NT2/D1 (cell line): ENCODE measurements at regions not wholly inside any gene's neighbourhood (a gene's known extent, or its start where the extent isn't known, plus 50 kb on each side); places are given as distances from the start of the nearest gene placed in this dataset.

ENCODE experiments used
- DNase-seq: peaks from one replicate; pipeline ENCODE4 v3.0.0-alpha.2; 2011; ENCODE audit warnings: low read depth, low spot score
- H3K27me3 ChIP-seq: 2 replicates; pipeline ENCODE4 v1.6.0; 2011; ENCODE audit warnings: mild to moderate bottlenecking; ENCODE audit not compliant: insufficient read length, insufficient read depth
- H3K36me3 ChIP-seq: 2 replicates; pipeline ENCODE4 v1.6.1; 2011; ENCODE audit warnings: mild to moderate bottlenecking, low read length, mixed read lengths; ENCODE audit not compliant: insufficient read depth, insufficient read length
- H3K4me1 ChIP-seq: 2 replicates; pipeline ENCODE4 v1.5.1; 2011; ENCODE audit not compliant: insufficient read depth, insufficient read length
- H3K4me3 ChIP-seq: 2 replicates; pipeline ENCODE4 v1.5.1; 2011; ENCODE audit warnings: low read depth; ENCODE audit not compliant: insufficient read length
- H3K9ac ChIP-seq: 2 replicates; pipeline ENCODE4 v1.6.0; 2011; ENCODE audit warnings: low read depth; ENCODE audit not compliant: insufficient read length
- H3K9me3 ChIP-seq: 2 replicates; pipeline ENCODE4 v1.5.1; 2011; ENCODE audit warnings: mild to moderate bottlenecking, low read length; ENCODE audit not compliant: insufficient read depth
- SUZ12 ChIP-seq: IDR thresholded peaks from 2 replicates; pipeline ENCODE4 v1.6.1; 2011; ENCODE audit not compliant: insufficient read length, insufficient read depth; ENCODE audit errors: extremely low read depth
- YY1 ChIP-seq: IDR thresholded peaks from 2 replicates; pipeline ENCODE4 v1.6.1; 2011; ENCODE audit not compliant: insufficient read length, insufficient read depth
- ZNF274 ChIP-seq: IDR thresholded peaks from 2 replicates; pipeline ENCODE4 v1.6.1; 2011; ENCODE audit warnings: mild to moderate bottlenecking, low read depth, low read length

DNA sequence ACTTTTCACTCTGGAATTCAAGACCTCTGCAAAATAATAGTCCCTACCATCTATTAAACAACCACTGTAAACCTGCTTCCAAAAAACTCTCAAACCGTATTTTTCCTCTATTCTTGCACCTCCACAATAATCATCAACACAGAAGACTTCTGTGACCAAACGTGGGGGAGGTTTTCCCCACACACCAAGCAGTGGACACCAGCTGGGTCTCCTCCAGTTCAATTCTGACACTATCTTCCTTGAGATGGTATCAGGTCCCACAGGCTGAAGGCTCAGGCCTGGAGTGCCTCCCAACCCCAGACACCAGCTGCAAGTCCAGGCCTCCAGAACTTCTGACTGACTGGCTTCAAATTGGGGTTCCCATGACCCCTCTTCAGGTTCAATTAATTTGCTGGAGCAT, 89.6 kb upstream of the RAP2B start:
- no peak for DNase-seq
- H3K4me3 ChIP-seq = no peak overlapping the region
- TF ChIP-seq SUZ12 (no peak), ZNF274 (no peak), YY1 (no peak)
- no peak overlapping the region for H3K9ac ChIP-seq
- no peaks in the 10 kb centered on the region for H3K27me3 ChIP-seq
- H3K36me3 ChIP-seq = no peaks in the 10 kb centered on the region
- H3K4me1 ChIP-seq = no peaks in the 10 kb centered on the region
- no peaks in the 10 kb centered on the region for H3K9me3 ChIP-seq

- H3K4me3 ChIP-seq = no peak overlapping the region
- TF ChIP-seq YY1 = no peak
- TF ChIP-seq ZNF274 = no peak
- TF ChIP-seq SUZ12 = no peak
These were observed 89.2 kb upstream of the RAP2B start for GRCh38 chr3:153072856-153073255.

DNA sequence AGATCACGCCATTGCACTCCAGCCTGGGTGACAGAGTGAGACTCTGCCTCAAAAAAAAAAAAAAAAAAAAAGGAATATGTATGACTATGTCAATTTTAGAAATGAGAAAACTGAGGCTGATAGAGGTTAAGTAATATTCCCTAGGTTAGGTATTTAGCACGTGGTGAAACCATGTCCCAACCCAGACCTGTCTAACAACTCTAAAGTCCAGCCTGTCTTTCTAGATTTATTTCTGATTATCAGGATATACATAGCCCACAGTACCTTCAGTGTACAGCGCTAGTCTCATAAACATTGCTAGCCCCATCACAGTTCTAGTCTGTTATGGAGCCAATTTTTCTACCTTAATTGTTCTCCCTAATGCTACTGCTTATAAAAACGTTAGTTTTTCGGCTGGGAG, 88.4 kb upstream of the RAP2B start:
- H3K4me3 ChIP-seq = no peak overlapping the region
- no peak for TF ChIP-seq ZNF274
- TF ChIP-seq YY1 = no peak
- no peak for TF ChIP-seq SUZ12
- no peak for DNase-seq
- no peaks in the 10 kb centered on the region for H3K4me1 ChIP-seq
- no peaks in the 10 kb centered on the region for H3K36me3 ChIP-seq
- H3K27me3 ChIP-seq = no peaks in the 10 kb centered on the region
- no peaks in the 10 kb centered on the region for H3K9me3 ChIP-seq
- no peak overlapping the region for H3K9ac ChIP-seq

More at GRCh38 chr3:153072856-153073255, 89.2 kb upstream of the RAP2B start:
- DNase-seq = no peak
- Histone ChIP-seq H3K9ac (no peak overlapping the region), H3K27me3 (no peaks in the 10 kb centered on the region), H3K9me3 (no peaks in the 10 kb centered on the region), H3K36me3 (no peaks in the 10 kb centered on the region), H3K4me1 (no peaks in the 10 kb centered on the region)

DNA sequence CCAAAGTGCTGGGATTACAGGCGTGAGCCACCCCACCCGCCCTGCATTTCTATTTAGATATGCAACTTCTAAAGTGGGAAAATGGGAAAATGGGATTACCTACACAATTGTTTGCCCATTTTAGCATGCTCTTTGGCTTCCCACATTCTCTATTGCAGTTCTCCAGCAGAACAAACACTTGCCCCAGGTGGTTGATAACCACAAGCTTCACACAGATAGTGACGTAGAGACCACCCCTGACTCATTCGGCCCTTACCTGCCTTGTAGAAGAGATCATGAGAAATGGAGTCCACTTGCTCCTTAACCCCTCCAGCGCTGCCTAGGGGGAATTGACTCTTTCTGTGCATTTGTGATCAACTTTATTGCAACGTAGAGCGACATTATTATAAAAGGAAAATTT, 83.2 kb upstream of the RAP2B start:
- TF ChIP-seq SUZ12 (no peak), YY1 (no peak), ZNF274 (no peak)
- no peak for DNase-seq

GRCh38 chr3:153079386-153079785, 82.6 kb upstream of the RAP2B start:
- Histone ChIP-seq H3K27me3 (no peaks in the 10 kb centered on the region), H3K36me3 (no peaks in the 10 kb centered on the region), H3K4me3 (no peak overlapping the region), H3K9me3 (no peaks in the 10 kb centered on the region), H3K9ac (no peak overlapping the region), H3K4me1 (no peaks in the 10 kb centered on the region)
- no peak for TF ChIP-seq YY1
- no peak for TF ChIP-seq ZNF274
- no peak for DNase-seq

More for the DNA sequence above, 83.2 kb upstream of the RAP2B start:
- no peak overlapping the region for H3K4me3 ChIP-seq
- no peaks in the 10 kb centered on the region for H3K9me3 ChIP-seq
- no peaks in the 10 kb centered on the region for H3K27me3 ChIP-seq
- no peak overlapping the region for H3K9ac ChIP-seq
- H3K36me3 ChIP-seq = no peaks in the 10 kb centered on the region
- no peaks in the 10 kb centered on the region for H3K4me1 ChIP-seq

GRCh38 chr3:153080778-153081240, 81.2 kb upstream of the RAP2B start:
- Histone ChIP-seq H3K27me3 (no peaks in the 10 kb centered on the region), H3K9ac (no peak overlapping the region), H3K4me3 (no peak overlapping the region), H3K36me3 (no peaks in the 10 kb centered on the region), H3K9me3 (no peaks in the 10 kb centered on the region), H3K4me1 (no peaks in the 10 kb centered on the region)
- no peak for DNase-seq
- TF ChIP-seq YY1 (no peak), SUZ12 (no peak), ZNF274 (no peak)

DNA sequence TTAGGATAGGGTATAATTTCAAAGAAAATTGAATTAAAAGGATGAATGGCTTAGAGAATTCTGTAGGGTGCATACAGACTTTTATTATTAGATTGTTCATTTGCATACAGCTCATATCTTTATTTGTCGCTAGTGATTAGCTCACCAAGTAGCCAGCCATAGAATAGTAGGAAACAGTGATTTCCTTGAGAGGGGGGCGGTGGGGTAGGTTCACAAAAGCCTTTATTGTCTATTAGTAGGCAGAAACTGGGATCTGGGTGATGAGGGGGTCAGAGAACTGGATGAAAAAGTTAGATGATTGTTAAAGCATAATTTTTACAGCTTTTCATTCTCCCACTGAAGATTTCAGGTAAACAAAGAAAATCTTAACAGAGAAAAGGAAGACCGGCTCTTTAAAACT, 77.6 kb upstream of the RAP2B start:
- Histone ChIP-seq H3K9ac (no peak overlapping the region), H3K27me3 (no peaks in the 10 kb centered on the region), H3K9me3 (no peaks in the 10 kb centered on the region), H3K4me1 (no peaks in the 10 kb centered on the region), H3K36me3 (no peaks in the 10 kb centered on the region), H3K4me3 (no peak overlapping the region)
- TF ChIP-seq ZNF274 = no peak
- TF ChIP-seq SUZ12 = no peak
- TF ChIP-seq YY1 = no peak
- no peak for DNase-seq
